Neutrophil (primary cell): ENCODE measurements at regions not wholly inside any gene's neighbourhood (a gene's known extent, or its start where the extent isn't known, plus 50 kb on each side); places are given as distances from the start of the nearest gene placed in this dataset.

ENCODE experiments used
- H3K27ac ChIP-seq: fragments of 200-600 bp; sonication (generic); 2 replicates; pipeline ENCODE4 v1.5.1; 2016; ENCODE audit warnings: mild to moderate bottlenecking, moderate library complexity
- H3K27me3 ChIP-seq: fragments of 200-600 bp; sonication (generic); 2 replicates; pipeline ENCODE4 v1.6.0; 2016; ENCODE audit warnings: mild to moderate bottlenecking
- H3K36me3 ChIP-seq: fragments of 200-600 bp; sonication (generic); 2 replicates; pipeline ENCODE4 v1.5.1; 2017
- H3K4me1 ChIP-seq, 2 experiments: fragments of 200-600 bp in 1 of 2; sonication (generic) in 1 of 2; 1 replicate in 1 of 2; 2 replicates in 1 of 2; pipeline versions ENCODE4 v1.5.1 to v1.6.1; 2013 to 2016; ENCODE audit warnings: low read depth in 1 of 2, low read length in 1 of 2, mild to moderate bottlenecking in 1 of 2, moderate library complexity in 1 of 2; ENCODE audit not compliant: control insufficient read depth in 1 of 2, insufficient read depth in 1 of 2
- H3K4me3 ChIP-seq, 2 experiments: fragments of 200-600 bp in 1 of 2; sonication (generic) in 1 of 2; 1 replicate in 1 of 2; 2 replicates in 1 of 2; pipeline ENCODE4 v1.5.1; 2013 to 2016; ENCODE audit warnings: low read depth in 1 of 2, low read length in 1 of 2, mild to moderate bottlenecking in 1 of 2, moderate library complexity in 1 of 2
- H3K9me3 ChIP-seq: fragments of 200-600 bp; sonication (generic); 2 replicates; pipeline ENCODE4 v1.5.1; 2016
- TF ChIP-seq, protein P1 (sequence below): fragments of 200-600 bp; sonication (generic); IDR thresholded peaks from 2 replicates; pipeline ENCODE4 v1.5.1; 2016; ENCODE audit warnings: antibody characterized with exemption

DNA sequence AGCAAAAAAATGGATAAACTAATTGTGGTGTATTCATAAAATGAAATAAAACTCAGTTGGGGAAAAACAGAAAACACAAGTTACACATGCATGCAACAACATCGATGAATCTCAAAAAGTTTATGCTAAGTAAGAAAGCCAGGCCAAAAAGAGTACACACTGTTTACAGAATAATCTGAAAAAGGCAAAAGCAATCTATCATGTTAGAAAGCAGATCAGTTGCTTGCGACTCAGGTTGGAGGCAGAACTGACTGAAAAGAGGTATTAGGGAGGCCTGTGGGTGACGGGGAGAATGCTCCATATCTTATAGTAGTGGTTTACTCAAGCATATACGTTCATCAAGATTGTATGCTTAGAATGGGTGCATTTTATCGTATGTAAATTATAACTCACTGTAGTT, 119.2 kb downstream of the ARRDC3 start:
- no peak overlapping the region for H3K4me3 ChIP-seq
- H3K27me3 ChIP-seq, result no peaks in the 10 kb centered on the region
- H3K36me3 ChIP-seq, result no peaks in the 10 kb centered on the region
- no peaks in the 10 kb centered on the region for H3K4me1 ChIP-seq
- no peaks in the 10 kb centered on the region for H3K9me3 ChIP-seq
- H3K27ac ChIP-seq, result no peak overlapping the region
- TF ChIP-seq, protein P1, sequence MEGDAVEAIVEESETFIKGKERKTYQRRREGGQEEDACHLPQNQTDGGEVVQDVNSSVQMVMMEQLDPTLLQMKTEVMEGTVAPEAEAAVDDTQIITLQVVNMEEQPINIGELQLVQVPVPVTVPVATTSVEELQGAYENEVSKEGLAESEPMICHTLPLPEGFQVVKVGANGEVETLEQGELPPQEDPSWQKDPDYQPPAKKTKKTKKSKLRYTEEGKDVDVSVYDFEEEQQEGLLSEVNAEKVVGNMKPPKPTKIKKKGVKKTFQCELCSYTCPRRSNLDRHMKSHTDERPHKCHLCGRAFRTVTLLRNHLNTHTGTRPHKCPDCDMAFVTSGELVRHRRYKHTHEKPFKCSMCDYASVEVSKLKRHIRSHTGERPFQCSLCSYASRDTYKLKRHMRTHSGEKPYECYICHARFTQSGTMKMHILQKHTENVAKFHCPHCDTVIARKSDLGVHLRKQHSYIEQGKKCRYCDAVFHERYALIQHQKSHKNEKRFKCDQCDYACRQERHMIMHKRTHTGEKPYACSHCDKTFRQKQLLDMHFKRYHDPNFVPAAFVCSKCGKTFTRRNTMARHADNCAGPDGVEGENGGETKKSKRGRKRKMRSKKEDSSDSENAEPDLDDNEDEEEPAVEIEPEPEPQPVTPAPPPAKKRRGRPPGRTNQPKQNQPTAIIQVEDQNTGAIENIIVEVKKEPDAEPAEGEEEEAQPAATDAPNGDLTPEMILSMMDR, result no peak

DNA sequence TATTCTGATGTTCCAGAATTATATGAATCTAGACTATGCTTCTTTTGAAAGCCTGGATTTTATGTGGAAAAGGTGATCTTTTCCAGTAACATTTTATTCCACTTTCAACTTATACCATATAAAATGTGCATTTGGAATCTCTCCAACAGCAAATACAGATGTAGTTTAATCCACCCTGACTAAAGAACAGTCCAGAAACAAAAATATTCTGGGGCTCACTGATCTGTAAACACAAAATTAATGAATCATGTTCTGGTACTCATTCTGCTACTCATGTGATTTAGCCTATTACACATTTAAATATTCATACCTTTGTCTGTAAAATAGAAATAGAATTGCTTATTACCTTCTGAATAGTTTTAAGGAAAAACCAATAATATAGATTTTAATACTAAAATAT, 125.8 kb downstream of the ARRDC3 start:
- no peaks in the 10 kb centered on the region for H3K4me1 ChIP-seq
- no peaks in the 10 kb centered on the region for H3K36me3 ChIP-seq
- TF ChIP-seq, protein P1, result no peak
- H3K27ac ChIP-seq, result no peak overlapping the region
- H3K4me3 ChIP-seq, result no peak overlapping the region
- H3K9me3 ChIP-seq, result no peaks in the 10 kb centered on the region
- H3K27me3 ChIP-seq, result no peaks in the 10 kb centered on the region

DNA sequence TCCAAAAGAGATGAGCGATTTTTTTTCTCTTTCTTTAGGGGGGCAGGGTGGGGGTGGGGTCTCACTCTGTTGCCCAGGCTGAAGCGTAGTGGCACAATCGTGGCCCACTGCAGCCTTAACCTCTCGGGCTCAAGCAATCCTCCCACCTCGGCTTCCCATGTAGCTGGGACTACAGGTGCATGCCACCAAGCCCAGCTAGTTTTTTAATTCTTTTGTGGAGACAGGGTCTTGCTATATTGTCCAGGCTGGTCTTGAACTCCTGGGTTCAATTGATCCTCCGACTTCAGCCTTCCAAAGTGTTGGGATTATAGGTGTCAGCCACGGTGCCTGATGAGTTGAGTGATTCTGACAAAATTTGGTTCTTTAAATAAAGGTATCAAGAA, 127.0 kb downstream of the ARRDC3 start:
- TF ChIP-seq, protein P1, result no peak
- no peak overlapping the region for H3K27ac ChIP-seq

DNA sequence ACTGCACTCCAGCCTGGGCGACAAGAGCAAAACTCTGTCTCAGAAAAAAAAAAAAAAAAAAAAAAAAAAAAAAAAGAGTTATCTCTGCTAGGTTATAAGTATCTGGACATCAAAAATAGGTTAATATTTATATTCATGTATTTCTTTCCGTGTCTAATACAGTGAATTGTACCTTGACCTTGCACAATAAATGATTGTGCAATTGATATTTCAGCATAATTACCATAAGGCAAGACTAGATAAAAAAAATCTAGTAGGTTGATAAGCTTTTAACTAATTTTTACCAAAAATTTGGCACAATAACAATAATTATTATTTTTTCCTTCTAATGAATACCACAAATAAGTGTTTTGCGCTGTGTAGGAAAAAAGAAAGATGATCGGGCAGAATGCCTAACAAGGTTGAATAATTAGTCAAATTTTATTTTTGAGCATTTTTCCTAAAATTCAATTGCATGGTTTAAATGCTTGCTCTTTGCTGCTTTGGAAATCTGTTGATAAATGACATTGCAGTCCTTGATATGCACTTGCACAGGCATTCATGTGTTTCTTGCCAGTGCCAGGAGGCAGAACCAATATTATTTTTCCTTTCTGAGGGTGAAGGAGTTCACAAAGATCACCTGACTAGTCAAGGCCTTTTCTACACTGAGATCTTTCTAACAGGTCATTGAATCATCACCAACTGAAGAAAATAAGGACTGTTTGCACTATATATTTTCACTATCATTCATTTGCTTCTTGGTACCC, 127.5 kb downstream of the ARRDC3 start:
- no peaks in the 10 kb centered on the region for H3K36me3 ChIP-seq
- H3K4me1 ChIP-seq, result no peaks in the 10 kb centered on the region
- no peaks in the 10 kb centered on the region for H3K27me3 ChIP-seq
- H3K27ac ChIP-seq, result no peak overlapping the region
- TF ChIP-seq, protein P1, result no peak
- H3K4me3 ChIP-seq, result no peak overlapping the region
- no peaks in the 10 kb centered on the region for H3K9me3 ChIP-seq

More for the DNA sequence above, 127.0 kb downstream of the ARRDC3 start:
- H3K4me3 ChIP-seq, result no peak overlapping the region
- H3K9me3 ChIP-seq, result no peaks in the 10 kb centered on the region
- no peaks in the 10 kb centered on the region for H3K27me3 ChIP-seq
- H3K36me3 ChIP-seq, result no peaks in the 10 kb centered on the region
- no peaks in the 10 kb centered on the region for H3K4me1 ChIP-seq

DNA sequence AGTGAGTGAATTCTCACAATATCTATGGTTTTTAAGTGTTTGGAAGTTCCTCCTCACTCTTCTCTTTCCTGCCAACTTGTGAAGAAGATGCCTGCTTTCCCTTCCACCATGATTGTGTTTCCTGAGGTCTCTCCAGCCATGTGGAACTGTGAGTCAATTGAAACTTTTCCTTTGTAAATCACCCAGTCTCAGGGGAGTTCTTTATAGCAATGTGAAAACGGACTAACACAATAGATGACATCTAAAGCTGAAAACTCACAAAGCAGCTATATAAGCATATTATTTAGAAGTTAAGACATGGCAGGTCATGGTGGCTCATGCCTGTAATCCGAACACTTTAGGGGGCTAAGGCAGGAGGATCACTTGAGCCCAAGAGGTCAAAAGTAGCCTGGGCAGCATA, 130.2 kb downstream of the ARRDC3 start:
- Histone ChIP-seq H3K27ac (no peak overlapping the region), H3K4me1 (no peaks in the 10 kb centered on the region), H3K4me3 (no peak overlapping the region), H3K9me3 (no peaks in the 10 kb centered on the region), H3K36me3 (no peaks in the 10 kb centered on the region), H3K27me3 (no peaks in the 10 kb centered on the region)
- TF ChIP-seq, protein P1, result no peak
